Coronary artery (tissue), 2 donors: ENCODE measurements at regions not wholly inside any gene's neighbourhood (a gene's known extent, or its start where the extent isn't known, plus 50 kb on each side); places are given as distances from the start of the nearest gene placed in this dataset.

Experiments used
- DNase-seq: peaks from one replicate; pipeline ENCODE4 v3.0.0-alpha.2; 2017; ENCODE audit warnings: low spot score
- H3K27ac ChIP-seq, 2 donors: fragments of 200-600 bp; sonication (generic); one replicate each; pipeline ENCODE4 v1.5.1; 2016 to 2019
- H3K4me3 ChIP-seq: fragments of 200-600 bp; sonication (generic); 2 replicates; pipeline ENCODE4 v1.5.1; 2016; ENCODE audit warnings: mild to moderate bottlenecking, moderate library complexity
- CTCF ChIP-seq: fragments of 200-600 bp; sonication (generic); IDR thresholded peaks from one replicate; pipeline ENCODE4 v1.5.1; 2019; ENCODE audit warnings: antibody characterized with exemption

DNA sequence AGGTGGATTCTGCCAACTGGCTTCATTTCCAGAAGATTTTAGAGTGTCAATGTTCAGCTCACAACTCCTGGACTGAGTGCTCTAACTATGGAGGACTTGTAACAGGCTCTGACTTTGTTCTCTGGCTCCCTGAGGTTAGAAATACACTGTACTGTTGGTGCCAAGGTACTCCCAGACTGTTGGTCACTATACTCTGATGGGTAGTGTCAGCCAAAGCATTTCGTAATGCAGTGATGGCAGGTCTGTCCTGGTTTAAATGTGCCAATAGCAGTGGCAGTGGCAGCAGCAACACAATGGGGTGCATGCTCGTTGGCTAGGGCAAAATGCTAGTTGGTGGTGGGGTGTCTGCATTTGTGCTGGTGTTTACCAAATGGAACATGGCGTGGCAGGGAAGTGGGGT, 472.2 kb downstream of the TDRD3 start:
- TF ChIP-seq CTCF: no peak
- H3K27ac ChIP-seq: no peak overlapping the region
- DNase-seq: no peak
- H3K4me3 ChIP-seq: no peak overlapping the region

- no peak for DNase-seq
- TF ChIP-seq CTCF: no peak
- H3K4me3 ChIP-seq: no peak overlapping the region
- no peak overlapping the region for H3K27ac ChIP-seq
Observed at GRCh38 chr13:60862036-60862435, 465.0 kb downstream of the TDRD3 start.

GRCh38 chr13:60857698-60858097, 460.7 kb downstream of the TDRD3 start:
- no peak for TF ChIP-seq CTCF
- Histone ChIP-seq H3K27ac (no peak overlapping the region), H3K4me3 (no peak overlapping the region)
- DNase-seq: no peak

DNA sequence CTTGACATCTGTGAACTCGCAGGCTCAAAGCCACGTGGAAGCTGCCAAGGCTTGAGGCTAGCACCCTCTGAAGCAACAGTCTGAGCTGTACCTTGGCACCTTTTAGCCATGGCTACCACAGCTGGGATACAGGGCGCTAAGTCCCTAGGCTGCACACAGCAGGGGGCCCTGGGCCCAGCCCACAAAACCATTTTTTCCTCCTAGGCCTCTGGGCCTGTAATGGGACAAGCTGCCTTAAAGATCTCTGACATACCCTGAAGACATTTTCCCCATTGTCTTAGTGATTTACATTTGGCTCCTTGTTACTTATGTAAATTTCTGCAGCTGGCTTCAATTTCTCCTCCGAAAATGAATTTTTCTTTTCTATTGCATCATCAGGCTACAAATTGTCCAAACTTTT, 455.9 kb downstream of the TDRD3 start:
- no peak overlapping the region for H3K27ac ChIP-seq
- no peak overlapping the region for H3K4me3 ChIP-seq
- no peak for DNase-seq
- TF ChIP-seq CTCF: no peak

GRCh38 chr13:60851378-60851777, 454.4 kb downstream of the TDRD3 start:
- no peak for DNase-seq
- Histone ChIP-seq H3K4me3 (no peak overlapping the region), H3K27ac (no peak overlapping the region)
- TF ChIP-seq CTCF: no peak

DNA sequence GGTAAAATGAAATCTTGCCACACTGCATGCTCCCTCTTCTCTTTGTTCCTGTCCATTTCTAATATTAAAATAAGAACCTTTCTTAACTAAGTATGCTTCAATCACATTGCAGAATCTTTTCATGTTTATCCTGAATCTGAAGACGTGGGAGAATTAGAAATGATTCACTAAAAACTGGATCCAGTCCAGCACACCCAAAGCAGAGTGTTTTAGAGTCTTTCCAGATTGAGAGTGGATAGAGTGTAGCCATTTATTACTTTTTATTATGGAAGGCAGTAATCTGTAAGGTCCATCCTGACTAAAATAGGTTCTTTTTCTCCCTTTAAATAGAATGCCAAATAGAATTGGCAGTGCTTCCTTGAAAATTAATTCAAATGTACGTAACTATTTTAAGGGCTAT, 453.5 kb downstream of the TDRD3 start:
- H3K4me3 ChIP-seq: no peak overlapping the region
- DNase-seq: no peak
- no peak for TF ChIP-seq CTCF
- H3K27ac ChIP-seq: no peak overlapping the region

GRCh38 chr13:60838581-60838980, 441.6 kb downstream of the TDRD3 start:
- Histone ChIP-seq H3K27ac (no peak overlapping the region), H3K4me3 (no peak overlapping the region)
- DNase-seq: no peak
- TF ChIP-seq CTCF: no peak
